ENCODE measurements at regions not wholly inside any gene's neighbourhood (a gene's known extent, or its start where the extent isn't known, plus 50 kb on each side); places are given as distances from the start of the nearest gene placed in this dataset.

DNA sequence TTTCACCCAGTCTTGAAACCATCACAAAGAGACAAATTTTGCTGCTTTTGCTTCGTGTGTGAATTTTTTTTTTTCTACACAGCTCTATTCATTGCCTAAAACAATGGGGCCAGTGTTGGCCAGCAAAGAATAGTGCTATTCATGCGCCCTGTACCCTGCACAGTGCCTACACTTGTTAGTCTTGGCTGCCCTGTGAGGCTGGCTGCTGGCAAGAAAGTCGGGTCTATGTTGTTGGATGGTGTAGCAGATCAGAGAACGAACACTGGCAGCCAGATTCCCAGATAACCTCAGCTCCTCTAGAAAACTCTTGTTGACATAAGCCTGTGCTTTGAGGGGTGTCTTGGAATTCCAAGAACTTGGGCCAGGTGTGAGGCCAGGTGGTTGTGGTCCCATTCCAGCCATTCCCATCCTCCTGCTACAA lies 455.7 kb upstream of the TCF4 start:
- no peak for TF ChIP-seq POLR2A (IDR thresholded peaks at IDR 0.05)
- TF ChIP-seq, protein P1, sequence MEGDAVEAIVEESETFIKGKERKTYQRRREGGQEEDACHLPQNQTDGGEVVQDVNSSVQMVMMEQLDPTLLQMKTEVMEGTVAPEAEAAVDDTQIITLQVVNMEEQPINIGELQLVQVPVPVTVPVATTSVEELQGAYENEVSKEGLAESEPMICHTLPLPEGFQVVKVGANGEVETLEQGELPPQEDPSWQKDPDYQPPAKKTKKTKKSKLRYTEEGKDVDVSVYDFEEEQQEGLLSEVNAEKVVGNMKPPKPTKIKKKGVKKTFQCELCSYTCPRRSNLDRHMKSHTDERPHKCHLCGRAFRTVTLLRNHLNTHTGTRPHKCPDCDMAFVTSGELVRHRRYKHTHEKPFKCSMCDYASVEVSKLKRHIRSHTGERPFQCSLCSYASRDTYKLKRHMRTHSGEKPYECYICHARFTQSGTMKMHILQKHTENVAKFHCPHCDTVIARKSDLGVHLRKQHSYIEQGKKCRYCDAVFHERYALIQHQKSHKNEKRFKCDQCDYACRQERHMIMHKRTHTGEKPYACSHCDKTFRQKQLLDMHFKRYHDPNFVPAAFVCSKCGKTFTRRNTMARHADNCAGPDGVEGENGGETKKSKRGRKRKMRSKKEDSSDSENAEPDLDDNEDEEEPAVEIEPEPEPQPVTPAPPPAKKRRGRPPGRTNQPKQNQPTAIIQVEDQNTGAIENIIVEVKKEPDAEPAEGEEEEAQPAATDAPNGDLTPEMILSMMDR (IDR thresholded peaks at IDR 0.05) = no peak

Measured in gastroesophageal sphincter (tissue), 3 donors.